Central memory CD8-positive, alpha-beta T cell (primary cell): ENCODE measurements at regions not wholly inside any gene's neighbourhood (a gene's known extent, or its start where the extent isn't known, plus 50 kb on each side); places are given as distances from the start of the nearest gene placed in this dataset.
"Not testable (repeated sequence)": the region's sequence is repeated elsewhere in the genome, so short reads cannot be mapped to it uniquely, and the experiment has no call there.

Experiments
- ATAC-seq: fragments of 150-1000 bp; cut with Tn5 transposase; replicated peaks from 2 replicates; pipeline ENCODE4 v1.10.0; 2022; ENCODE audit warnings: mild to moderate bottlenecking, moderate FRiP score, moderate number of reproducible peaks; ENCODE audit not compliant: poor library complexity, severe bottlenecking; ENCODE audit errors: extremely low read depth
- DNase-seq, 2 donors: peaks; one replicate each; pipeline ENCODE4 v3.0.0; 2021; ENCODE audit warnings: low spot score in 2 of 2
- H3K27ac Mint-ChIP-seq: one replicate; pipeline ENCODE4 v1.8.0; 2022; ENCODE audit warnings: low read depth, mild to moderate bottlenecking, moderate library complexity, mixed read lengths
- H3K27me3 Mint-ChIP-seq: one replicate; pipeline ENCODE4 v1.8.0; 2022; ENCODE audit warnings: mixed read lengths
- H3K36me3 Mint-ChIP-seq: one replicate; pipeline ENCODE4 v1.8.0; 2022; ENCODE audit warnings: mild to moderate bottlenecking, moderate library complexity, mixed read lengths; ENCODE audit not compliant: insufficient read depth
- H3K4me1 Mint-ChIP-seq: one replicate; pipeline ENCODE4 v1.8.0; 2022; ENCODE audit warnings: mixed read lengths
- H3K4me3 Mint-ChIP-seq: one replicate; pipeline ENCODE4 v1.8.0; 2022; ENCODE audit warnings: mild to moderate bottlenecking, moderate library complexity, mixed read lengths
- H3K9me3 Mint-ChIP-seq: one replicate; pipeline ENCODE4 v1.8.0; 2022; ENCODE audit warnings: mixed read lengths

GRCh38 chr19:30112666-30113065 is 170.6 kb downstream of the URI1 start:
- no peaks in the 10 kb centered on the region for H3K36me3 Mint-ChIP-seq
- ATAC-seq (no peak), DNase-seq (no peak)
- no peak overlapping the region for H3K4me3 Mint-ChIP-seq
- H3K9me3 Mint-ChIP-seq, result no peaks in the 10 kb centered on the region
- H3K4me1 Mint-ChIP-seq, result no peaks in the 10 kb centered on the region
- peaks cover 26% of the 10 kb centered on the region for H3K27me3 Mint-ChIP-seq
- no peak overlapping the region for H3K27ac Mint-ChIP-seq

- Mint-ChIP-seq H3K4me1 (no peaks in the 10 kb centered on the region), H3K9me3 (no peaks in the 10 kb centered on the region), H3K36me3 (no peaks in the 10 kb centered on the region), H3K4me3 (no peak overlapping the region), H3K27ac (no peak overlapping the region), H3K27me3 (peaks cover 23% of the 10 kb centered on the region)
- ATAC-seq, result no peak
- DNase-seq, result no peak
Measured at GRCh38 chr19:30113186-30113585, 171.1 kb downstream of the URI1 start.

- not testable (repeated sequence) for H3K4me1 Mint-ChIP-seq, H3K4me3 Mint-ChIP-seq, ATAC-seq, H3K9me3 Mint-ChIP-seq, H3K36me3 Mint-ChIP-seq, H3K27ac Mint-ChIP-seq, DNase-seq
- peaks cover 20% of the 10 kb centered on the region for H3K27me3 Mint-ChIP-seq
Measured at GRCh38 chr19:30114095-30114494, 172.1 kb downstream of the URI1 start.

- Mint-ChIP-seq H3K27me3 (peaks cover 8% of the 10 kb centered on the region), H3K4me1 (no peaks in the 10 kb centered on the region), H3K4me3 (no peak overlapping the region), H3K27ac (no peak overlapping the region), H3K9me3 (no peaks in the 10 kb centered on the region), H3K36me3 (no peaks in the 10 kb centered on the region)
- no peak for DNase-seq
- no peak for ATAC-seq
Measured at GRCh38 chr19:30115947-30116346, 173.9 kb downstream of the URI1 start.

GRCh38 chr19:30116530-30116929 is 174.5 kb downstream of the URI1 start:
- DNase-seq (no peak), ATAC-seq (no peak)
- Mint-ChIP-seq H3K9me3 (no peaks in the 10 kb centered on the region), H3K4me1 (no peaks in the 10 kb centered on the region), H3K27me3 (peaks cover 12% of the 10 kb centered on the region), H3K27ac (no peak overlapping the region), H3K36me3 (no peaks in the 10 kb centered on the region), H3K4me3 (no peak overlapping the region)

GRCh38 chr19:30116984-30117555 is 175.0 kb downstream of the URI1 start:
- Mint-ChIP-seq H3K4me1 (no peaks in the 10 kb centered on the region), H3K27me3 (peaks cover 18% of the 10 kb centered on the region), H3K4me3 (no peak overlapping the region), H3K27ac (no peak overlapping the region), H3K9me3 (no peaks in the 10 kb centered on the region), H3K36me3 (no peaks in the 10 kb centered on the region)
- DNase-seq (no peak), ATAC-seq (no peak)

GRCh38 chr19:30117636-30118145 is 175.7 kb downstream of the URI1 start:
- Mint-ChIP-seq H3K36me3 (no peaks in the 10 kb centered on the region), H3K4me3 (no peak overlapping the region), H3K9me3 (no peaks in the 10 kb centered on the region), H3K27ac (no peak overlapping the region), H3K27me3 (peaks cover 24% of the 10 kb centered on the region), H3K4me1 (no peaks in the 10 kb centered on the region)
- no peak for DNase-seq
- ATAC-seq, result no peak

GRCh38 chr19:30118221-30118620 is 176.2 kb downstream of the URI1 start:
- Mint-ChIP-seq H3K4me3 (no peak overlapping the region), H3K9me3 (no peaks in the 10 kb centered on the region), H3K4me1 (no peaks in the 10 kb centered on the region), H3K27ac (no peak overlapping the region), H3K36me3 (no peaks in the 10 kb centered on the region), H3K27me3 (peaks cover 24% of the 10 kb centered on the region)
- ATAC-seq (no peak), DNase-seq (no peak)

GRCh38 chr19:30118760-30119159 is 176.7 kb downstream of the URI1 start:
- Mint-ChIP-seq H3K36me3 (no peaks in the 10 kb centered on the region), H3K27ac (no peak overlapping the region), H3K4me1 (no peaks in the 10 kb centered on the region), H3K4me3 (no peak overlapping the region), H3K9me3 (no peaks in the 10 kb centered on the region), H3K27me3 (peaks cover 24% of the 10 kb centered on the region)
- ATAC-seq (no peak), DNase-seq (no peak)

GRCh38 chr19:30119180-30119908 is 177.3 kb downstream of the URI1 start:
- Mint-ChIP-seq H3K4me3 (no peak overlapping the region), H3K4me1 (no peaks in the 10 kb centered on the region), H3K9me3 (no peaks in the 10 kb centered on the region), H3K27ac (no peak overlapping the region), H3K36me3 (no peaks in the 10 kb centered on the region), H3K27me3 (peaks cover 24% of the 10 kb centered on the region)
- no peak for DNase-seq
- no peak for ATAC-seq

- no peaks in the 10 kb centered on the region for H3K36me3 Mint-ChIP-seq
- no peak for ATAC-seq
- peaks cover 24% of the 10 kb centered on the region for H3K27me3 Mint-ChIP-seq
- H3K4me1 Mint-ChIP-seq, result no peaks in the 10 kb centered on the region
- no peaks in the 10 kb centered on the region for H3K9me3 Mint-ChIP-seq
- DNase-seq, result no peak
- H3K27ac Mint-ChIP-seq, result no peak overlapping the region
- H3K4me3 Mint-ChIP-seq, result no peak overlapping the region
Measured at GRCh38 chr19:30120860-30121484, 178.9 kb downstream of the URI1 start.

- no peak overlapping the region for H3K4me3 Mint-ChIP-seq
- no peaks in the 10 kb centered on the region for H3K36me3 Mint-ChIP-seq
- H3K27ac Mint-ChIP-seq, result no peak overlapping the region
- ATAC-seq (no peak), DNase-seq (no peak)
- peaks cover 24% of the 10 kb centered on the region for H3K27me3 Mint-ChIP-seq
- no peaks in the 10 kb centered on the region for H3K4me1 Mint-ChIP-seq
- no peaks in the 10 kb centered on the region for H3K9me3 Mint-ChIP-seq
Measured at GRCh38 chr19:30122431-30122830, 180.4 kb downstream of the URI1 start.

GRCh38 chr19:30123119-30123518 is 181.1 kb downstream of the URI1 start:
- no peak overlapping the region for H3K27ac Mint-ChIP-seq
- DNase-seq, result no peak
- no peaks in the 10 kb centered on the region for H3K36me3 Mint-ChIP-seq
- no peak for ATAC-seq
- H3K4me3 Mint-ChIP-seq, result no peak overlapping the region
- H3K9me3 Mint-ChIP-seq, result no peaks in the 10 kb centered on the region
- H3K27me3 Mint-ChIP-seq, result peaks cover 24% of the 10 kb centered on the region
- H3K4me1 Mint-ChIP-seq, result no peaks in the 10 kb centered on the region
